Activated CD8-positive, alpha-beta memory T cell treated with anti-CD3 and anti-CD28 coated beads for 48 hours (primary cell): ENCODE measurements at regions not wholly inside any gene's neighbourhood (a gene's known extent, or its start where the extent isn't known, plus 50 kb on each side); places are given as distances from the start of the nearest gene placed in this dataset.
"Not testable (repeated sequence)": the region's sequence is repeated elsewhere in the genome, so short reads cannot be mapped to it uniquely, and the experiment has no call there.

Experiments used
- DNase-seq, 3 experiments: peaks; one replicate each; pipeline ENCODE4 v3.0.0-alpha.2; 2020; ENCODE audit warnings: low read depth in 2 of 3, low spot score in 2 of 3

DNA sequence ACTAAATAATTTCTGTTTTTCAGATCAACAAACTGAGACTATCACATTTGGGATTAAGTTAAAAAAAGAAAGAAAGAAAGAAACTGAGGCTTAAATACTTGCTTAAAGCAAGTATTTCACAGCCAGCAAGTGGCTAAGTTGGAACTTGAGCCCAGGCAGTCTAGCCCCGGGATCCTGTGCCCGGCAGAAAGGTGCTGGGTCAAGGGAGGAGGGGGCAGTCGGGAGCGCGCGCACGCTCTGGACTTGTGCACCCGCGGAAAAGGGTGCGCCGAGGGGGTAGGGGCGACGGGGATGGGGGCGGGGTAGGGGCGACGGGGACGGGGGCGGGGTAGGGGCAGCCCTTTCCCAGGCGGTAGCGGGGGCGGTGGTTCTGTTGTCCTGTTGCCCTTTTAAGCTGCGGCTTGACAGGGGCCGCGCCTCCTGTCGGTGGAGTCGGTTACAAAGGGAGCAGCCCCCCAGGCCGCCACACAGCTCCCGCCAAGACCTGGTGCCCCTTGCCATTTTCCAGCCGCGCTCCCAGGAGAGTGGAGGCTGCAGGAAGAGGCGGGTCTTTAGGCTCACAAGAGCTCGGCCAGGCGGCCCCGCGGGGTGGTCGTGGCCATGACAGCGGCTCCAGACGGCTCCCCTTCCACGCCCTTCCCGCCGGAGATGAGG is 60.6 kb downstream of the GOLGA8T start:
- not testable (repeated sequence) for DNase-seq

- peak in 2 of 3 experiments; percentile 4 to 39 for DNase-seq
Measured at GRCh38 chr15:30196009-30196375, 61.1 kb downstream of the GOLGA8T start.

GRCh38 chr15:30196769-30197168 is 61.9 kb downstream of the GOLGA8T start:
- DNase-seq: not testable (repeated sequence)

DNA sequence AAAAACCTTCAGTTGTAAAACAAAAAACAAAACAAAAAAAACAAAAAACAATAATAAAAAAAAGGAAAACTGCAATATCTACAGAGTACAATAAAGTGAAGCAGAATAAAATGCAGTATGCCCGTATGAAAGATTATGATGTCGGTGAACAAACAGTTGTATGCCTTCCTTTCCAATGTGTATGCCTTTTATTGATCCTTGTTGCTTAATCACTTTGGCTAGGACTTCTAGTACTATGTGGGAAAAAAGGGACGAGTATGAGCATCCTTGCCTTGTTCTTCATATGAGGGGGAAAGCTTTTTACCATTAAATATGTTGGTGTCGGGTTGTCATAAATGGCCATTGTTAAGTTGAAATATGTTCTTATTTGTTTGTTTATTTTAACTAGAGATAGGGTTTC is 66.7 kb downstream of the GOLGA8T start:
- DNase-seq: not testable (repeated sequence)

DNA sequence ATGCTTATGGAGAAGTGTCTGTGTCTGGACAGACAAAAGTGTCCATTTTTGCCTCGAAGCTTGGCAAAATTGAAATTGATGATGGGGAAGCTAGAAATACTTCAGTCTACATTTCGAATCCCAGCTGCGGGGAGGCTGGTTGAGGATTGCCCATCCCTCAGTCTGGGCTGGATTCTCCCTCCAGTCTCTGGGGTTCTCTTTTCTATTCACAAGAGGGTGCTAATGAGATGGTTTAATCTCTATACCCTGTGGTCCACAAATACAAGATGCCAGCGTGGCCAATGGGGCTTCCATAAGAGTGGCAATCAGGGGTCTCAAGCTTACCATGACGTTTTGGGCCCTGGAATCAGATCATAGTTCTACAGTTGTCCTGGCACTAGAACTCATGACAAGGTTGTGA is 78.9 kb downstream of the GOLGA8T start:
- DNase-seq: not testable (repeated sequence)

- not testable (repeated sequence) for DNase-seq
Measured at GRCh38 chr15:30221803-30222202, 87.0 kb downstream of the GOLGA8T start.

- not testable (repeated sequence) for DNase-seq
Measured at GRCh38 chr15:30222798-30223591, 88.1 kb downstream of the GOLGA8T start.

GRCh38 chr15:30225233-30225891 is 90.5 kb downstream of the GOLGA8T start:
- DNase-seq: not testable (repeated sequence)

DNA sequence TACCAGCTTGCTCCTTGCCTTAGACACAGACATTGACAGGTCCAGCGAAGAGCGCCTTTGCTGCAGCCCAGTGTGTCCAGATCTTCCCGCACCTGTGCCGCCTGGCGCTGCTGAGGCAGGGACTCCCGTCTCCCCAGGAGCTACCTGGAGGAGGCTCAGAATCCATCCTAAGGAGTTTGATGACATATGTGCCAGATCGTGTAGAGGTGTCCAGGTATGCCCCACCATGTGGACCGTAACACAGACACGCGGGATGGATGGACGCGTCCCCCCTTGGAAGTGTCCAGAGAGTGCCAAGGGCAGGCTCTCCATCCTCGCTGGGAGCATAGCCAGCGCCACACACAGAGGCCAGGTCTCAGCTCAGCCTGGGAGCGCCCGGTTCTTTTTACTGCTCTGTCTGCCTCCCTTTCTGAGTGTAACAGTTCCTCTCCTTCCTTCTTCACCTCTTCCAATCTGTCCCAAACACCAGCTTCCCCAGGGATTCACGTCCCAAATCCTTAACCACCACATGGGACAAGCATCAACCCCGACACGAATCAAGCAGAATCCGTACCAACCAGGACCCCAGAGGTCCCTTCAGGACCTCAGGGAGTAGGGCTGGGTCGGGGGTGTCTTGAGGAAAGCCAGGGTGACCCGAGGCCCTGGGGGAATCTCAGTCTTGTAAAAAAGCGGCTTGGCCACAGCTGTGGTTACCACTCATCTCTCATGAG is 126.7 kb downstream of the GOLGA8T start:
- not testable (repeated sequence) for DNase-seq

DNA sequence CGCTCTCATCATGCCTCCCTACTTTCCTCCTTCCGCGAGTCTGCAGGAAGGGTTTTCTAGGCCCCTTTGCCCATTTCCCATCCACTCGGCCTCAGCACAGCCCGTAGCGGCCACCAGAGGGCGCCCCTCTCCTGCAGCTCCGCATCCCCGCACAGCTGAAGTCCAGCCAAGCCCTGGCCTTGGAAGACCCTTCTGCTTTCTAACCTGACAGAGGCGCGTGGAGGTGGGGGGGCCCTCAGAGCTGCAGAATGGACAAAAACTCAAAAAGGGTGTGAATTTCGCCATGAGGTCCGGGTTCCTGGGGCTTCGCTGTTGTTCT is 127.2 kb downstream of the GOLGA8T start:
- DNase-seq: not testable (repeated sequence)

- DNase-seq: not testable (repeated sequence)
Measured at GRCh38 chr15:30264000-30264399, 129.1 kb downstream of the GOLGA8T start.

DNA sequence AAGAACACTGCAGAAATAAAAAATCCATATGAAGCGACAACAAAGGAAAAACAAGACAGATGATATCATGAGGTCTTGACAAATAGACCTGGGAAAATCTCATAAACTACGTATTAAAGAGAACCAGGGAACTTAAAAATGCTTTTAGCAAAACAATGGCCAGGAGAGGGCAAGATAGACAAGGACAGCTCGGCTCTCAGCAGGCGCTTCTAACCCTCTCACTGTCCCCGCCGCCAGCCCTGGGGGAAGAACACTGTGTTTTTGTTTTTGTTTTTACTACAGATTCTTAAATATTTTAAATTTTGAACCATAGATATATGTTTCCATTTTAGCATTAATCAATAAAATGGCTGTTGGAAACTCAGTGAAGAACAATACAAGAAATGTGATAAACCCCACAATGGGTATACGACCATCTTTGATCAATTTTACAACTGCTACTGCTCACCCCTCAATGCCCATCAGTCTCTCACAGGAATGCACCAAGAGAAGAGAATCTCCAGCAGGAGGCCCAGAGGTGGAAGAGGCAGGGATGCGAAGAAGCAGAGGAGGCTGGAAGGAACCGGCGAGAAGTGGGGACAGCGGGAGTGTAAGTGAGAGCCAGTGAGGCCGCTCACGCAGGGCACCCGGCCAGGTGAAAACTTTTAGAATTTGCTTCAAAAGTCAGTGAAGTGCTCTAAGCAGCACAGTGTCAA is 98.0 kb downstream of the CHRFAM7A start:
- DNase-seq: not testable (repeated sequence)

DNA sequence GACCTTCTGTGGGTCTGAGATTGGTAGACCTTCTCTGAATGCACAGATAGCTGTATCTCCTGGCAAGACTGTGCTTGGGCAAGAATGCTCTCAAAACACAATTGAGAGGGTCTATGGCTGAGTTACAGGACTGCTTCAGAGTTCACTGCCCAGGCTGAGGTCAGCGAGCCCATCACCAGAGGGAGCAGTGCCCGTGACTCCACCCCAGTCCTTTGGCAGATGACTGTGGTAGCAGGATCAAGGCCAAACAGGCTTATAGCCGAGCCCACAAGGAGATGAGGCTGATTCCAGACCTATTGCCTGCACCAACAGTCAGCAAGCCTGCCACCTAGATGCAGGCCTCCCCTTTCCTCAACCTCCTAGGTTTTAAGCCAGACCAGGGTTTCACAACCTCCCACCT is 89.4 kb downstream of the CHRFAM7A start:
- not testable (repeated sequence) for DNase-seq
